ENCODE measurements at regions not wholly inside any gene's neighbourhood (a gene's known extent, or its start where the extent isn't known, plus 50 kb on each side); places are given as distances from the start of the nearest gene placed in this dataset.

DNA sequence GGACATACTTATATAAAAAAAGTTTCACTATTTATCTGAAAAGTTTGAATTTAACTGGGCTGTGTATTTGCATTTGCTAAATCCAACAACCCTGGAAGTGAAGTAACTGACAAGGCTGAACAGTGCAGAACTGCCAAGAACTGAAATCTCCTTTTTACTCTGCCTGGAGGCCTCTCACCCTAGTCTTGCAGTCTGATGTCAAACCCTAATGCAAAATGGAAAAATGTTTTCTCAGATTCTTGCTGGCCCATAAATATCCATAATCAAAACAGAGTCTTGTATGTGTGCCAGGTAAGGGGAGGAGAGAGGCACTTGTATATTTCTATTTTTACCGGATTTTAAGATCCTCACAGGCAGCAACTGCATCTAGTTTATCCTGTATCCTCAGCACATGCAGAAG lies 432.7 kb upstream of the KLF4 start:
- H3K4me3 ChIP-seq: no peak overlapping the region
- H3K27ac ChIP-seq: peak overlapping the region in 1 of 2 donors; percentile 19
- no peak for DNase-seq (ENCODE audit: low spot score)
- TF ChIP-seq, protein P1, sequence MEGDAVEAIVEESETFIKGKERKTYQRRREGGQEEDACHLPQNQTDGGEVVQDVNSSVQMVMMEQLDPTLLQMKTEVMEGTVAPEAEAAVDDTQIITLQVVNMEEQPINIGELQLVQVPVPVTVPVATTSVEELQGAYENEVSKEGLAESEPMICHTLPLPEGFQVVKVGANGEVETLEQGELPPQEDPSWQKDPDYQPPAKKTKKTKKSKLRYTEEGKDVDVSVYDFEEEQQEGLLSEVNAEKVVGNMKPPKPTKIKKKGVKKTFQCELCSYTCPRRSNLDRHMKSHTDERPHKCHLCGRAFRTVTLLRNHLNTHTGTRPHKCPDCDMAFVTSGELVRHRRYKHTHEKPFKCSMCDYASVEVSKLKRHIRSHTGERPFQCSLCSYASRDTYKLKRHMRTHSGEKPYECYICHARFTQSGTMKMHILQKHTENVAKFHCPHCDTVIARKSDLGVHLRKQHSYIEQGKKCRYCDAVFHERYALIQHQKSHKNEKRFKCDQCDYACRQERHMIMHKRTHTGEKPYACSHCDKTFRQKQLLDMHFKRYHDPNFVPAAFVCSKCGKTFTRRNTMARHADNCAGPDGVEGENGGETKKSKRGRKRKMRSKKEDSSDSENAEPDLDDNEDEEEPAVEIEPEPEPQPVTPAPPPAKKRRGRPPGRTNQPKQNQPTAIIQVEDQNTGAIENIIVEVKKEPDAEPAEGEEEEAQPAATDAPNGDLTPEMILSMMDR (IDR thresholded peaks at IDR 0.05): no peak

DNA sequence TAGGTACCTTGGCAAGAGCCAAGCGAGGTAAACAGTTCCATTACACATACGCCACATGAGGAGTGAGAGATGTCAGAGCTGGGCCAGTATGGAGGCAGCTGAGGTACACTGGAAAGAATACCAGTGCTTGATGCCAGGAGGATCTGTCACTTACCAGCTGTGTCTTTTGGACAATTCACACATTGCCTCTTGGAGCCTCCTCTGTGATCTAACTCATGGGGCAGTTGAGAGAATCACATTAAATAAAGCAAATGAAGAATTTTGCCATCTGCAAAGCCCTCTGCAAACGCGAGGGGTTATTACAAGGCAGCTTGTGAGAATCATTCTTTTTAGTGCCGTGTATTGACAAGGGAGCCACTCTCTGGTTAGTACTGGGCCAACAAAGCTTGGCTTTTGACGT lies 429.7 kb upstream of the KLF4 start:
- Histone ChIP-seq H3K4me3 (no peak overlapping the region), H3K27ac (no peak overlapping the region)
- TF ChIP-seq, protein P1 (IDR thresholded peaks at IDR 0.05): no peak
- no peak for DNase-seq (ENCODE audit: low spot score)

DNA sequence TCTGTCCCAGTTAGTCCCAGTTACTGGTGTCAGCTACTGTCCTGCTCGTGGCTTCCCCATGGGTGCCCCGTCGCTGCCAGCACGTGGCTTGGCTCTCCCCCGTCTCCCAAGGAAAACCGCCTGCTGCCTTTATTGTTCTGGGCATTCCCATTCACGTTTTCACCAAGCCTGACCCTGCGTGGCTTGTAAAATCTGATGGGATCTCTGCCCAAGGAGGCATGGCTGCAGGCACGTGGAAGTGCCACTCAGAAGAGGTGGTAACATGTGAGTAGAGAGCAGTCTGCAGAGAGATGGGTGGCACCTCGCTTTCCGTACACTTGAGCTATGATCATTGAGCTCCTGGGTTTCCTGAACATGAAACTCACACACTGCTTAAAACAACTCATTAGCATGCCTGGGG lies 429.2 kb upstream of the KLF4 start:
- TF ChIP-seq, protein P1 (IDR thresholded peaks at IDR 0.05): no peak
- DNase-seq (ENCODE audit: low spot score): no peak
- H3K27ac ChIP-seq: no peak overlapping the region
- H3K4me3 ChIP-seq: no peak overlapping the region

DNA sequence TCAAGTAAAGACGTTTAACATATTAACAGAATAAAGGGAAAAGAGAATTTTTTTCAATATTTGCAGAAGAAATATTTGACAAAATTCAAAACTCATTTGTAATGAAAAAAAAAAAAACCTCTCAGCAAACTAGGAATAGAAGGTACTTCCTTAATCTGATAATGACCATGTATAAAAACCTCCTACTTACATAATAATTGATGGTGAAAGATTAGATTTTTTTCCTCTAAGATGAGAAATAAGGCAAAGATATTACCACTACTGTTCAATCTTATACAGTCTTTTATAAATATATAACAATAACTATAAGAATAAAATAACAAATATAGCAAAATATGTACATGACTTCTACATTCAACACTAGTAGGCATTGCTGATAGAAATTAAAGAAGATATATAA lies 424.6 kb upstream of the KLF4 start:
- DNase-seq (ENCODE audit: low spot score): no peak
- TF ChIP-seq, protein P1 (IDR thresholded peaks at IDR 0.05): no peak
- H3K4me3 ChIP-seq: no peak overlapping the region
- no peak overlapping the region for H3K27ac ChIP-seq

DNA sequence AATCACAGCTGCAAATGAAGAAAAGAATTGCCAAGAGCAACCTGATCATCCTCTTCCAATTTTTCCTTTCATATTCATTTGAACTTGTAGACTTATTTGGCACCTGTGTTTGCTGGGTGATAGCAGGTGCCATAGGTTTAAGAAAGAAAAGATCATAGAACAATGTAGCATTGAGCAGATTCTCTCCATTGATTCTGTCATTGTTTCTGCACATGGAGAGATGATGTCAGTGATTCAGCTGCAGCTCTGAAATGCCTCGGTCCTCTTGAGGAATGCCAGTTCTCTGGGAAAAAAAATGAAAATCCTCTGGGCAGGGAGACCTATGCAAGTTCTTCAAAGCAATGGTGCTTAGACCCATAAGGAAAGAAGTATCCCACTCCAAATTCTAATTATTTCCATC lies 418.1 kb upstream of the KLF4 start:
- no peak for DNase-seq (ENCODE audit: low spot score)
- Histone ChIP-seq H3K27ac (no peak overlapping the region), H3K4me3 (no peak overlapping the region)
- TF ChIP-seq, protein P1 (IDR thresholded peaks at IDR 0.05): no peak

DNA sequence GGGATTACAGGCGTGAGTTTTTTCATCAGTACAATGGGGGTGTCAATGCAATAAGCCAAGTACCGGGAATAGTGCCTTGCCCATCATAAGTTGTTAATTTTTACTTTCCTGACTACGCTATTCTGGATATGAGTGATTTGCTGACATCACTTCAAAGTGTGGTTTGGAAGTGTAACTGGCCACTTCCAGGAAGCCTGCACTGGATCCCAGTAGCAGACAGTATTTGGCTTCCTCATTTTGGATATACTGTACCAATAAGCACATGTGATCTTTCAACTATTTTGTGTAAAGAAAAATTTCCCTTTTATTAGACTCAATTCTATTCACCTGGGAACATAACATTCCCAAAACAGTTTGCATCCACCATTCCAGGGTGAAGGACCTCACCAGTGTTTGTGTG lies 417.7 kb upstream of the KLF4 start:
- no peak overlapping the region for H3K27ac ChIP-seq
- TF ChIP-seq, protein P1 (IDR thresholded peaks at IDR 0.05): no peak
- DNase-seq (ENCODE audit: low spot score): no peak
- H3K4me3 ChIP-seq: no peak overlapping the region

DNA sequence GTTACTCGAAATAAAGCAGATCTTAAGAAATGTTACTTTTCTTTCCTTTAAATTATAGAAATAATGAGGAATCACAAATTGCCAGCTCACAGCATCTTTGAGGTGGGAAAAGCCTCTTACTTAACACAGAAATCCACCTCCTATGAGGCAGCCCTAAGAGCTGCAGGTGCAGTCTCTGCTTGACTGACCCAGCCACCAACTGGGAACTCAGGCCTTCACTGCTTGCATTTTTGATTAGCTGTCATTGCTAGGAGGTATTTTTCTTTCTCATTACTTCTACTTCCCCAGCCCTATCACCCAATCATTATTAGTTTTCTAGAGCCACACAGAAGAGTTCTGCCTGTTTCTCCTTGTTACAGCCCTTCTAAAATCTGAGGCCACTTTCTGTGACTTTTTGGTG lies 416.5 kb upstream of the KLF4 start:
- no peak for DNase-seq (ENCODE audit: low spot score)
- Histone ChIP-seq H3K27ac (no peak overlapping the region), H3K4me3 (no peak overlapping the region)
- TF ChIP-seq, protein P1 (IDR thresholded peaks at IDR 0.05): no peak
